KMS-11 (cell line): ENCODE measurements at regions not wholly inside any gene's neighbourhood (a gene's known extent, or its start where the extent isn't known, plus 50 kb on each side); places are given as distances from the start of the nearest gene placed in this dataset.

Experiments used
- H2AFZ ChIP-seq: fragments of 200-600 bp; sonication (generic); 2 replicates; pipeline ENCODE4 v1.6.1; 2016; ENCODE audit warnings: antibody characterized with exemption, mixed run types, low read depth
- H3K27ac ChIP-seq: fragments of 200-600 bp; sonication (generic); 2 replicates; pipeline ENCODE4 v1.6.1; 2016; ENCODE audit warnings: mild to moderate bottlenecking, mixed run types
- H3K27me3 ChIP-seq: fragments of 200-600 bp; sonication (generic); 2 replicates; pipeline ENCODE4 v1.6.1; 2017; ENCODE audit warnings: mild to moderate bottlenecking, low read depth, mixed run types, moderate library complexity; ENCODE audit not compliant: insufficient read depth
- H3K36me3 ChIP-seq: fragments of 200-600 bp; sonication (generic); 2 replicates; pipeline ENCODE4 v1.6.1; 2017; ENCODE audit warnings: mild to moderate bottlenecking, mixed run types; ENCODE audit not compliant: insufficient read depth
- H3K4me1 ChIP-seq: fragments of 200-600 bp; sonication (generic); 2 replicates; pipeline ENCODE4 v1.6.1; 2016; ENCODE audit warnings: mild to moderate bottlenecking, low read depth, mixed run types; ENCODE audit not compliant: poor library complexity, severe bottlenecking
- H3K4me2 ChIP-seq: fragments of 200-600 bp; sonication (generic); 2 replicates; pipeline ENCODE4 v1.7.0; 2016; ENCODE audit warnings: mild to moderate bottlenecking, mixed run types
- H3K4me3 ChIP-seq: fragments of 200-600 bp; sonication (generic); IDR thresholded peaks from 2 replicates; pipeline ENCODE4 v1.6.1; 2017; ENCODE audit warnings: low read depth, low read length, mixed read lengths; ENCODE audit not compliant: insufficient read depth
- H3K79me2 ChIP-seq: fragments of 200-600 bp; sonication (generic); 2 replicates; pipeline ENCODE4 v1.6.1; 2016; ENCODE audit warnings: low read depth, mixed run types; ENCODE audit not compliant: insufficient read depth
- H3K9ac ChIP-seq: fragments of 200-600 bp; sonication (generic); 2 replicates; pipeline ENCODE4 v1.6.1; 2016; ENCODE audit warnings: mild to moderate bottlenecking, mixed run types
- H4K20me1 ChIP-seq: fragments of 200-600 bp; sonication (generic); 2 replicates; pipeline ENCODE4 v1.6.1; 2016; ENCODE audit warnings: mild to moderate bottlenecking, mixed run types; ENCODE audit not compliant: insufficient read depth
- TF ChIP-seq, protein P1 (sequence below): fragments of 200-600 bp; sonication (generic); conservative IDR thresholded peaks from 2 replicates; pipeline ENCODE4 v1.6.1; 2017; ENCODE audit warnings: low read depth, mild to moderate bottlenecking, antibody characterized with exemption, low read length, moderate library complexity, mixed read lengths

GRCh38 chr2:34104601-34105000, 505.5 kb upstream of the FAM98A start:
- Histone ChIP-seq H4K20me1 (no peaks in the 10 kb centered on the region), H3K27me3 (no peaks in the 10 kb centered on the region), H3K9ac (no peak overlapping the region), H2AFZ (no peak overlapping the region), H3K36me3 (no peaks in the 10 kb centered on the region), H3K79me2 (no peaks in the 10 kb centered on the region), H3K4me3 (no peak overlapping the region), H3K4me1 (peaks cover 7% of the 10 kb centered on the region), H3K27ac (no peak overlapping the region), H3K4me2 (no peak overlapping the region)
- TF ChIP-seq, protein P1, sequence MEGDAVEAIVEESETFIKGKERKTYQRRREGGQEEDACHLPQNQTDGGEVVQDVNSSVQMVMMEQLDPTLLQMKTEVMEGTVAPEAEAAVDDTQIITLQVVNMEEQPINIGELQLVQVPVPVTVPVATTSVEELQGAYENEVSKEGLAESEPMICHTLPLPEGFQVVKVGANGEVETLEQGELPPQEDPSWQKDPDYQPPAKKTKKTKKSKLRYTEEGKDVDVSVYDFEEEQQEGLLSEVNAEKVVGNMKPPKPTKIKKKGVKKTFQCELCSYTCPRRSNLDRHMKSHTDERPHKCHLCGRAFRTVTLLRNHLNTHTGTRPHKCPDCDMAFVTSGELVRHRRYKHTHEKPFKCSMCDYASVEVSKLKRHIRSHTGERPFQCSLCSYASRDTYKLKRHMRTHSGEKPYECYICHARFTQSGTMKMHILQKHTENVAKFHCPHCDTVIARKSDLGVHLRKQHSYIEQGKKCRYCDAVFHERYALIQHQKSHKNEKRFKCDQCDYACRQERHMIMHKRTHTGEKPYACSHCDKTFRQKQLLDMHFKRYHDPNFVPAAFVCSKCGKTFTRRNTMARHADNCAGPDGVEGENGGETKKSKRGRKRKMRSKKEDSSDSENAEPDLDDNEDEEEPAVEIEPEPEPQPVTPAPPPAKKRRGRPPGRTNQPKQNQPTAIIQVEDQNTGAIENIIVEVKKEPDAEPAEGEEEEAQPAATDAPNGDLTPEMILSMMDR, result no peak

DNA sequence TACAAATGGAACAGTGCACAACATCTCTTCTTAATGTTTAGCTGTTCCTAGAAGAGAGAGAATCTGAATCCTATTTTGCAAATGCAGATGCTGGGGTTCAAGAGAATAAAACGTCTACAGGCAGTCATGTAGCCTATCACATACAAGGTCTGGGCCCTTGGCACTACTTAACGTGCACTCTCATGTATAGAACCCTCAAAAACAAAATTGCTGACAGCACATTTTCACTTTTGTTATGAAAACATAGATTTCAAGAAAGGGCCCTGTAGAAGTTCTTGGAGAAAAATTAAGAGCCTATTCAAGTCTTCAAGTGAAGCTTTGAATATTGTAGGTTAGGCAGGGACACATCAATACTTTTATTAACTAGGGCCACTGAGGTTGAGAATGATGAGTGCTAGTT, 504.3 kb upstream of the FAM98A start:
- H2AFZ ChIP-seq, result no peak overlapping the region
- no peaks in the 10 kb centered on the region for H4K20me1 ChIP-seq
- no peak overlapping the region for H3K4me3 ChIP-seq
- H3K27me3 ChIP-seq, result no peaks in the 10 kb centered on the region
- no peaks in the 10 kb centered on the region for H3K36me3 ChIP-seq
- TF ChIP-seq, protein P1, result no peak
- H3K9ac ChIP-seq, result no peak overlapping the region
- no peak overlapping the region for H3K4me2 ChIP-seq
- no peaks in the 10 kb centered on the region for H3K79me2 ChIP-seq
- peaks cover 7% of the 10 kb centered on the region for H3K4me1 ChIP-seq
- H3K27ac ChIP-seq, result no peak overlapping the region

- Histone ChIP-seq H3K27me3 (no peaks in the 10 kb centered on the region), H3K4me3 (no peak overlapping the region)
- TF ChIP-seq, protein P1, result no peak
Measured at GRCh38 chr2:34102339-34102738, 503.2 kb upstream of the FAM98A start.

GRCh38 chr2:34099377-34099776, 500.3 kb upstream of the FAM98A start:
- H3K4me3 ChIP-seq, result no peak overlapping the region
- no peaks in the 10 kb centered on the region for H3K79me2 ChIP-seq
- no peak overlapping the region for H2AFZ ChIP-seq
- no peaks in the 10 kb centered on the region for H3K27me3 ChIP-seq
- H3K4me1 ChIP-seq, result peaks cover 7% of the 10 kb centered on the region
- H3K4me2 ChIP-seq, result no peak overlapping the region
- H3K27ac ChIP-seq, result no peak overlapping the region
- H3K9ac ChIP-seq, result no peak overlapping the region
- TF ChIP-seq, protein P1, result no peak
- H4K20me1 ChIP-seq, result no peaks in the 10 kb centered on the region
- H3K36me3 ChIP-seq, result no peaks in the 10 kb centered on the region

More at GRCh38 chr2:34102339-34102738, 503.2 kb upstream of the FAM98A start:
- H3K4me1 ChIP-seq, result peaks cover 7% of the 10 kb centered on the region
- H3K36me3 ChIP-seq, result no peaks in the 10 kb centered on the region
- no peaks in the 10 kb centered on the region for H4K20me1 ChIP-seq
- no peak overlapping the region for H3K27ac ChIP-seq
- H3K4me2 ChIP-seq, result no peak overlapping the region
- H2AFZ ChIP-seq, result no peak overlapping the region
- no peaks in the 10 kb centered on the region for H3K79me2 ChIP-seq
- no peak overlapping the region for H3K9ac ChIP-seq
